ENCODE measurements at regions not wholly inside any gene's neighbourhood (a gene's known extent, or its start where the extent isn't known, plus 50 kb on each side); places are given as distances from the start of the nearest gene placed in this dataset.

DNA sequence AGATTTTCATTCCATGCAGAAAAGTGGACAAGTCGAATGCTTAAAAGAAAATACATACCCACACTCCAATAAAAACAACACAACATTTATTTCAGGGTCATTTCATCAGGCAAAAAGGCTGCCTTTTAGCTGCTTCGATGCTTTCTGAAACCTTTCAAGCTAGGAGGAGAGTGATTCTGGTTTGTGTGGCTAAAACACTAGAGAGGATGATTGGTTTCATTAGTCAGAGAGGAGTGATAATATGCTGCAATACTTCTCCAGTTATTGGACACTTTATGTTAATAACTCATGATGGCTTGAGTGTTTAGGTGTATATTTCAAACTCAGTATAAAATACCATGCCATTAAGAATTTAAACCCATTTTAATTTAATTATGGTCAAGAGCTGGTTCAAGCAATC is 614.0 kb downstream of the SLC4A3 start:
- H3K9me3 ChIP-seq = no peaks in the 10 kb centered on the region
- H3K27ac ChIP-seq = no peak overlapping the region
- in situ Hi-C loops (cut with MboI; ENCODE audit: low sequenced_read_pairs in 4 of 4) (no loop called here), intact Hi-C loops (cut with DNase I; ENCODE audit: low total_unique reads) (no loop called here)
- DNase-seq = no peak
- no peaks in the 10 kb centered on the region for H3K27me3 ChIP-seq
- H3K36me3 ChIP-seq = no peaks in the 10 kb centered on the region
- no peaks in the 10 kb centered on the region for H3K4me1 ChIP-seq
- no peak for TF ChIP-seq POLR2A (IDR thresholded peaks at IDR 0.05)
- TF ChIP-seq, protein P1, sequence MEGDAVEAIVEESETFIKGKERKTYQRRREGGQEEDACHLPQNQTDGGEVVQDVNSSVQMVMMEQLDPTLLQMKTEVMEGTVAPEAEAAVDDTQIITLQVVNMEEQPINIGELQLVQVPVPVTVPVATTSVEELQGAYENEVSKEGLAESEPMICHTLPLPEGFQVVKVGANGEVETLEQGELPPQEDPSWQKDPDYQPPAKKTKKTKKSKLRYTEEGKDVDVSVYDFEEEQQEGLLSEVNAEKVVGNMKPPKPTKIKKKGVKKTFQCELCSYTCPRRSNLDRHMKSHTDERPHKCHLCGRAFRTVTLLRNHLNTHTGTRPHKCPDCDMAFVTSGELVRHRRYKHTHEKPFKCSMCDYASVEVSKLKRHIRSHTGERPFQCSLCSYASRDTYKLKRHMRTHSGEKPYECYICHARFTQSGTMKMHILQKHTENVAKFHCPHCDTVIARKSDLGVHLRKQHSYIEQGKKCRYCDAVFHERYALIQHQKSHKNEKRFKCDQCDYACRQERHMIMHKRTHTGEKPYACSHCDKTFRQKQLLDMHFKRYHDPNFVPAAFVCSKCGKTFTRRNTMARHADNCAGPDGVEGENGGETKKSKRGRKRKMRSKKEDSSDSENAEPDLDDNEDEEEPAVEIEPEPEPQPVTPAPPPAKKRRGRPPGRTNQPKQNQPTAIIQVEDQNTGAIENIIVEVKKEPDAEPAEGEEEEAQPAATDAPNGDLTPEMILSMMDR (IDR thresholded peaks at IDR 0.05 in 4 of 5, conservative IDR thresholded peaks at IDR 0.05 in 1 of 5) = no peak
- H3K4me3 ChIP-seq = no peak overlapping the region
- ATAC-seq = no peak

DNA sequence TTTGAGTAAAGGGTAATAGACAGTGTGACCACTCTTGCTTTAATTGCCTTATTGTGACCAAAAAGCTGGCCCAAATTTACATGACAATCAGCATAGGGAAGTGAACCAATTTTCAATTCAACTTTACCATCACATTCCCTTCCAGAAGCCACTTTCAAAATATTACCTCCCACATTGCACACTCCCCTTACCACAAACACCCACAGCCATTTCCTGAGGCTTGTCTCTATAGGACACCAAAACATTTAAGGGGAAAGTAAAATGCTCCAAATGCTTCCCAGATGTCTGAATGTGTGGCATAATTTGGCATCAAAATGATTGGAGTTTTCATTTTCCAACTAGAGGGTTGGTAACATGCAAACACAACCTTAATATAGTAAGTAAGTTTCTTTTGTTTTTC is 616.1 kb downstream of the SLC4A3 start:
- Histone ChIP-seq H3K27me3 (no peaks in the 10 kb centered on the region), H3K27ac (no peak overlapping the region), H3K4me3 (no peak overlapping the region), H3K9me3 (no peaks in the 10 kb centered on the region), H3K36me3 (no peaks in the 10 kb centered on the region), H3K4me1 (no peaks in the 10 kb centered on the region)
- in situ Hi-C loops (cut with MboI; ENCODE audit: low sequenced_read_pairs in 4 of 4) = no loop called here
- intact Hi-C loops (cut with DNase I; ENCODE audit: low total_unique reads) = no loop called here
- ATAC-seq (no peak), DNase-seq (no peak)
- TF ChIP-seq POLR2A (IDR thresholded peaks at IDR 0.05) = no peak
- TF ChIP-seq, protein P1 (IDR thresholded peaks at IDR 0.05 in 4 of 5, conservative IDR thresholded peaks at IDR 0.05 in 1 of 5) = no peak

DNA sequence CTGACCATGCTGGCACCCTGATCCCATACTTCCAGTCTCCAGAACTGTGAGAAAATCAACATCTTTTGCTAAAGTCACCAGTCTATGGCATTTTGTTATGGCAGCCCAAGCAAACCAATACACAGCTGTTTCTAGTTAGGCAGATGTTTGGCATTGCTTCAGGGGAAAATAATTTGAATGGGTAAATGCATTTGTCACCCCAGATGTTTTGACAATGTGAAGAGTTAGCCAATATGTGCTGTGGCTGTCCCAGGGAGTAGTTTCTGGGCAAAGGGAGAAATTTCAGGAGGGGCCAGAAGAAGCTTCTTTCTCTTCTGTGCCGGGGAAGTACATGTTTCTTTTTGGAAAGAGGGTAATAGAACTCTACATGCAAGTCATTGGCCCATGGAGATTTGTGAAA is 619.0 kb downstream of the SLC4A3 start:
- H3K4me3 ChIP-seq = no peak overlapping the region
- in situ Hi-C loops (cut with MboI; ENCODE audit: low sequenced_read_pairs in 4 of 4) = no loop called here

GRCh38 chr2:220247588-220248350 is 620.3 kb downstream of the SLC4A3 start:
- in situ Hi-C loops (cut with MboI; ENCODE audit: low sequenced_read_pairs in 4 of 4) = no loop called here
- no peaks in the 10 kb centered on the region for H3K9me3 ChIP-seq
- no peaks in the 10 kb centered on the region for H3K4me1 ChIP-seq
- no peaks in the 10 kb centered on the region for H3K27me3 ChIP-seq
- intact Hi-C loops (cut with DNase I; ENCODE audit: low total_unique reads) = no loop called here
- no peak for DNase-seq
- TF ChIP-seq, protein P1 (IDR thresholded peaks at IDR 0.05 in 4 of 5, conservative IDR thresholded peaks at IDR 0.05 in 1 of 5) = no peak
- TF ChIP-seq POLR2A (IDR thresholded peaks at IDR 0.05) = no peak
- H3K27ac ChIP-seq = no peak overlapping the region
- H3K4me3 ChIP-seq = no peak overlapping the region
- ATAC-seq = no peak
- no peaks in the 10 kb centered on the region for H3K36me3 ChIP-seq

More for the DNA sequence above, 619.0 kb downstream of the SLC4A3 start:
- no peaks in the 10 kb centered on the region for H3K27me3 ChIP-seq
- intact Hi-C loops (cut with DNase I; ENCODE audit: low total_unique reads) = no loop called here
- no peak for DNase-seq
- no peaks in the 10 kb centered on the region for H3K36me3 ChIP-seq
- TF ChIP-seq, protein P1 (IDR thresholded peaks at IDR 0.05 in 4 of 5, conservative IDR thresholded peaks at IDR 0.05 in 1 of 5) = no peak
- TF ChIP-seq POLR2A (IDR thresholded peaks at IDR 0.05) = no peak
- no peak overlapping the region for H3K27ac ChIP-seq
- H3K4me1 ChIP-seq = no peaks in the 10 kb centered on the region
- H3K9me3 ChIP-seq = no peaks in the 10 kb centered on the region
- ATAC-seq = no peak

- Histone ChIP-seq H3K27me3 (no peaks in the 10 kb centered on the region), H3K36me3 (no peaks in the 10 kb centered on the region), H3K4me1 (no peaks in the 10 kb centered on the region), H3K27ac (no peak overlapping the region), H3K9me3 (no peaks in the 10 kb centered on the region), H3K4me3 (no peak overlapping the region)
- in situ Hi-C loops (cut with MboI; ENCODE audit: low sequenced_read_pairs in 4 of 4) = no loop called here
- TF ChIP-seq, protein P1 (IDR thresholded peaks at IDR 0.05 in 4 of 5, conservative IDR thresholded peaks at IDR 0.05 in 1 of 5) = no peak
- no peak for TF ChIP-seq POLR2A (IDR thresholded peaks at IDR 0.05)
- no peak for DNase-seq
- intact Hi-C loops (cut with DNase I; ENCODE audit: low total_unique reads) = no loop called here
- ATAC-seq = no peak
These were observed 632.2 kb downstream of the SLC4A3 start for GRCh38 chr2:220259662-220260061.

Data from gastrocnemius medialis (tissue), 4 donors.